ENCODE measurements at regions not wholly inside any gene's neighbourhood (a gene's known extent, or its start where the extent isn't known, plus 50 kb on each side); places are given as distances from the start of the nearest gene placed in this dataset.
"Not testable (repeated sequence)": the region's sequence is repeated elsewhere in the genome, so short reads cannot be mapped to it uniquely, and the experiment has no call there.

DNA sequence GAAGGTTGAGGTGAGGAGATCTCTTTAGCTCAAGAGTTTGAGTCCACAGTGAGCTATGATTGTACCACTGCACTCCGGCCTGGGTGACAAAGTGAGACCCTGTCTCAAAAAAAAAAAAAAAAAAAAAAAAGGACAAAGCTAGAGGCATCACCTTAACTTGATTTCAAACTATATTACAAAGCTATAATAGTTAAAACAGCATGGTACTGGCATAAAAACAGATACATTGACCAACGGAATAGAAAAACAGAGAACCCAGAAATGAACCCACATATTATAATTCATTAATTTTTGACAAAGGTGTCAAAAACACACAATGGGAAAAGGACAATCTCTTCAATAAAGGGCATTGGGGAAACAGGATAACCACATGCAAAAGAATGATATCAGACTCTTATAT is 50.8 kb upstream of the MBOAT1 start:
- DNase-seq (ENCODE audit: low spot score) = no peak

DNA sequence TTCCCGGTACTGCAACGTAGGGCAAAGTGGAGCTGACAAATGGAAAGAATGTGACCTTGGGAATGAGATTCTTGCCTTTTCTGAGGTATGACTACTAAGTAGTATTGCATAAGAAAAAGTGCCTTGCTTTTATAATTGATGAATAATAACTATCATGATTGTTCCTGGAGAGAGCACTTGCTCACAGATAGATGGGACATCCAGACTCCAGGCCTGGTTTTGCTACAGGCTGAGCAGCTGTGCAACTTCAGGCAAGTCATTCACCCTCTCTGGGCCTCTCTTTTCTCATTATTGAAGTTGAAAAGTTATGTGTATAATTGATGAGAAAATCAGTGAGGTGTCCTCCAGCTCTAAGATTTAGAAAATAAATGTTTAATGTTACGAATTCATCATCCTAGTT is 53.6 kb upstream of the MBOAT1 start:
- DNase-seq (ENCODE audit: low spot score) = no peak

DNA sequence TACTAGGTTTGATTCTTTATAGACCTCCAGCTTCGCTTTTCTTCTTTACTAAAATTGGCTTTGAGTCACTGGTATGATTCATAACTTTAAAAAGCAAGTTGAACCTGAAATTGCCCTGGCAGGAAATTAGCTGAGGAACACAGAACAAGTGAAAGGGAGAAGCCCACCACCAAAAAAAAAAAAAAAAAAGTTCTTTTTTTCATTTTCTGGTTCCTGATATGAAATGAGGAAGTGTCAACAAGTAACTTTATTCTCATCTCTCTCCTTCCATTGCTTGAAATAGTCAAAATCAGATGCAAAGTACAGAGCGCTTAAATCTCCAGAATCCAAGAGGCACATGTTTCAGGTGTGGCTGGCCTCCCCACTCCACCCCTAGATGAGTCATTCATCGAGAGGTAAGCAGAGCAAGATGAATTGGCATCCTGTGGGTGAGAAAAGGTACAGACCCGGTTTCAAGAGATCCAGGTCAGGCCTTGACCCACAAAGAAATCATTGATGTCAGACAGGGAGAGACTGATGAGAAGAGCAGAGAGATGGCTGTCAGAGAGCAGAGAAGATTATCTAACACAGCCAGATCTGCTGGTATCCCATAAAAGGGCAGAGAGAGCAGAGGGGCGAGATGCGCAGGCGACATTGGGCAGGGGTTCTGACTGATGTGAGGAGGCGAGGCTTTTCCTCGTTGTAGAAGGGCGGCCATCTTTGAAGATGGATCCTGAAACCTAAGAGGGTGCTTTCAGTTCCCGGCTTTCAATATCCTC is 54.8 kb upstream of the MBOAT1 start:
- DNase-seq (ENCODE audit: low spot score) = no peak

DNA sequence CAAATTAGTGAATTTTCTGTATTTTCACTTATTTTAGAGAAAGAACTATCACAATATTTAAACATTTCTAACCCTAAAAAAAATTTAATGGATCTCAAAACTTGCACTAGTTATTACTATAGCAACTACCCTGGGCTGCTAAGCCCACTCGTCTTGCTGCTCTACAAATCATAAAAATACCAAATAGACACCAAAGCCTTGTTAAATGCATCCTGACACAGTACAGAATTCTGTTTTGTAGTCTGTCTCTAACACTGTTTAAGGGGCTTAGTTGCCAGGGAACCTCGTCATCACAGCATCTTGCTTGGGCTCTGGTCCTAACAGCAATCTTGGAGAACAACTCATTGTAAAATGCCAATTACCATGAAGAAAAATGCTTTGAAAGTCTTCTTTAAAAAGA is 56.9 kb upstream of the MBOAT1 start:
- no peak for DNase-seq (ENCODE audit: low spot score)

DNA sequence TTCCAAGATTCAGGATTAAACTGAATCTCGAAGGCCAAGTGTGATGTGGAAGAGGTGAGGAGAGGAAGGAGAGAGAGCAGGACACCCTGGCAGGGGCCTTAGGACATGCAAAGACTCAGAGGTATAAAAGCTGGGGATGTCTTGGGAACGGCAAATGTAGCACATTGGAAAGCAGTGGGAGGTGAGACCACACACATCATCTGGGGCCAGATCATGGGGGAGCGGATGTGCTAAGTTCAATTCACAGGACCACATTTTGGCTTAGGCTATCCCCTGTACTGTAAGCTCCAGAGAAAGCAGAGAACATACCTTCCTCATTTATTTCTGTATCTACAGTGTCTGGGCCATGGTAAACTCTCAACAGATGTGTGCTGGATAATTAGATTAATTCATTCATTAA is 59.5 kb upstream of the MBOAT1 start:
- DNase-seq (ENCODE audit: low spot score) = no peak

DNA sequence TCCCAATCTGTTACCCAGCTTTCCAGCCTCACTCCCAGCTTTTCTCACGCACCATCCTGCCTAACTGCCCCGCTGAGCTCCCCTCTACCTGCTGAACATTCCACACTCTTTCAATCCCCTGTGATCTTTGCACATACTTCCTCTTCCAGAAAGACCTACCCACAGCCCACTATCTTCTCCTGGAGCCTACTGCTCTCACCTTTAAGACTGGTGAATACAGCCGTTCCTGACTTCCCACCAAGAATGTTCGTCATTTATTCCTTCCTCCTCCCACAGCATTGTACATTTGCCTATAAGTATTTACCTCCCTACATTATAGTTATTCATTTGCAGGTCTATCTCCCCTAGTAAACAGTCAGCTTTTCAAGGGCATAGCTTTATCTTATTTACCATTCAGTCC is 61.9 kb upstream of the MBOAT1 start:
- no peak for DNase-seq (ENCODE audit: low spot score)

DNA sequence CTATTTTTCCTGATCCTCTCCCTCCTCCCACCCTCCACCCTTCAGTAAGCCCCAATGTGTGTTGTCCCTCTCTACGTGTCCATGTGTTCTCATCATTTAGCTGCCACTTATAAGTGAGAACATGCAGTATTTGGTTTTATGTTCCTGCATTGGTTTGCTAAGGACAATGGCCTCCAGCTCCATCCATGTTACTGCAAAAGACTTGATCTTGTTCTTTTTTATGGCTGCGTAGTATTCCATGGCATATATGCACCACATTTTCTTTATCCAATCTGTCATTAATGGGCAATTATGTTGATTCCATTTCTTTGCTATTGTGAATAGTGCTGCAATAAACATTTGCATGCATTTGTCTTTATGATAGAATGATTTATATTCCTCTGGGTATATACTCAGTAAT is 63.6 kb upstream of the MBOAT1 start:
- DNase-seq (ENCODE audit: low spot score) = not testable (repeated sequence)

DNA sequence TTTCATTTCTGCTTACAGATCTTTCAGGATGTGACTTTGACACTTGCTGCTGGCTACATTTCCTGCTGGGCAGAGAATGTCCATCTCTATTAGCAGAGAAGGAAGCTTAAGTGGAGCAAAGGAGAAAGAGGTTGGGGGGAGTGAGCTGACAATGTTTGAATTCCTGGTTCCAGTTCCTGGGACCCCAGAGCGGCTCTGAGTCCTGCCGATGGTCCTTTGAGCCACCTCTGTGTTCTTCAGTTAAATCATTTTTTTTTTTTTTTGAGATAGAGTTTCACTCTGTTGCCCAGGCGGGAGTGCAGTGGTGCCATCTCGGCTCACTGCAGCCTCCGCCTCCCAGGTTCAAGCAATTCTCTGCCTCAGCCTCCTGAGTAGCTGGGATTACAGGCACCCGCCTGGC is 65.5 kb upstream of the MBOAT1 start:
- DNase-seq (ENCODE audit: low spot score) = not testable (repeated sequence)

DNA sequence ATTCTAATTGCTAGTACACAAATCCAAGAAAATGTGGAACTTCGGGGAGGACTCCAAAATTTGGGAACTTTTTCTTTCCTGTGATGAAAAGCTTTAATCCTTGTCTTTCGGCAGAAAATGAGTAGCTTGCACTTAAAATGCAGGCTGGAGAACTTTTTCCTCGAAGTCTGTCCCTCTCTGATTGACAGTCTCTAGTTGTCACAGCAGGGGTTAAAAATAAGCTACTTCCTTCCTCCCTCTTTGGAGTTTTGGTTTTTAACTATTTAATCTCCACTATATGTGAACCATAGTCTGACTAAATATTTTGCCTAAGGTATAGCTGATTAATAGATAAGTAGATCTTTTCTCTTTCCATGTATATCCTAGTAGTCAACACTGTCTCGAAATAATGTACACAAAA is 66.8 kb upstream of the MBOAT1 start:
- DNase-seq (ENCODE audit: low spot score) = no peak

DNA sequence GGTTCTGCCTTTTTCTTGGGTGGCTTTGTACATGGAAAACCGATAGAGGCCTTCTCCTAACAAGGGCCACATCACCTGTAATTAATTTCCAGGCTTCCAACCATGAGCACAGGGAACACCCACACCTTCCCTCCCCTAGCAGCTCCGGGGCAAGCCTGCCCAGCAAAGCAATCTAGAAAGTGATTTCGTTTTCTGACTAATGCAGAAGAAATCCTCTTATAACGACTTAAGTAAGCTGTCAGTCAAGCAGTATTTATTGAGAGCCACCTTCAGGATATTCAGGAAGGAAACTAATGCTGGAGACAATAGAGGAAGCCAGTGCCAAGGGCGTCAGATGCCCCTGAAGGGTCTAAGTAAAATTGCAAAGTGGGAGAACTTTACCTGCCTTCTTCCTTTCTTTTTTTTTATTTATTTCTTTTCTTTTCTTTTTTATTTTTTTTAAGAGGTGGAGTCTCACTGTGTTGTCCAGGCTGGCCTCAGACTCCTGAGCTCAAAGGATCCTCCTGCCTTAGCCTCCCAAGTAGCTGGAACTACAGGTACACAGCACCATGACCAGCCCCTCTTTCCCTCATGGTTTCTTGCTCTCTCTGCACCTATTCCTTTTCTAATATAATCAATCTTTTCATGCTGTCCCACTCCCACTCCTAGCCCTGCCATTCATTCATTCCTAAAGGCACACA is 67.5 kb upstream of the MBOAT1 start:
- no peak for DNase-seq (ENCODE audit: low spot score)

DNA sequence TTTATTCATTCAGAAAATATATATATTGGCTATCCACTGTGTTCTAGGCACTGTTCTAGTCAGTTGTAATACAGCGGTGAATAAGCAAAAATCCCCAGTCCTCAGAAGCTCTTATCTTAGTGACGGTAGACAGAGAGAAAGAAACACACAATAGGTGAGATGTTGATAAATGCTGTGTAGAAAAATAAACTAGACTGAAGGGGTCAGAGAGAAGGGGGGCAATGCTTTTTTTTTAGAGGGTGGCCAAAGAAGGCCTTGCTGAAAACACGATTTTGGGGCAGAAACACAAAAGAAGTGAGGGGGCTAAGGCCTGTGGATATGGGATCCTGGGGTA is 68.0 kb upstream of the MBOAT1 start:
- no peak for DNase-seq (ENCODE audit: low spot score)

DNA sequence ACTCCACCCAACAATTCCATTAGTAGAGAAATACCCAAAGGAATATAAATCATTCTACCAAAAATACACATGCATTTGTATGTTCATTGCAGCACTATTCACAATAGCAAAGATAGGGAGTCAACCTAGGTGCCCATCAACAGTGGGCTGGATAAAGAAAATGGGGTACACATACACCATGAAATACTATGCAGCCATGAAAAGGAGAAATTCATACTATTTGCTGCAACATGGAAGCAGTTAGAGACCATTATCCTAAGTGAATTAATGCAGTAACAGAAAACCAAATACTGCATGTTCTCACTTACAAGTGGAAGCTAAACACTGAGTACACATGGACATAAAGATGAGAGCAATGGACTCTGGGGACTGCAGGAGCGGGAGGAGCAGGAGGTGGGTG is 72.4 kb upstream of the MBOAT1 start:
- no peak for DNase-seq (ENCODE audit: low spot score)

DNA sequence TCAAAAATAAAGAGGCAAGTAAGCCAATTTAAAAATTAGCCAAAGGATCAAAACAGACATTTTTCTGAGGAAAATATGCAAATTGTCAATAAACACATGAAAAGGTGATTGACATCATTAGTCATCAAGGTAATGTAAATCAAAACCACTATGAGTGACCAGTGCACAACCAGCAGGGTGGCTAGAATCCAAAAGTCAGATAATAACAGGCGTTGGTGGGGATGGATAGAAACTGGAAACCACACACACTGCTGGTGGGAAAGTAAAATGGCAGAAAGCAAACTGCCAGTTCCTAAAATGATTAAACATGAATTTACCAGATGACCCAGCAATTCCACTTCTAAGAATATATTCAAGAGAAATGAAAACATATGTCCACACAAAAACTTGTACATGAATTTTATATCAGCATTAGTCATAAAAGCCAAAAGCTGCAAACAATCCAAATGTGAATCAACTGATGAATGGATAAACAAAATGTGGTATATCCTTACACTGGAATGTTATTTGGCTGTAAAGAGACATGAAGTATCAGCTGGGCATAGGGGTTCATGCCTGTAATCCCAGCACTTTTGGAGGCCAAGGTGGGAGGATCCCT is 74.8 kb upstream of the MBOAT1 start:
- no peak for DNase-seq (ENCODE audit: low spot score)

DNA sequence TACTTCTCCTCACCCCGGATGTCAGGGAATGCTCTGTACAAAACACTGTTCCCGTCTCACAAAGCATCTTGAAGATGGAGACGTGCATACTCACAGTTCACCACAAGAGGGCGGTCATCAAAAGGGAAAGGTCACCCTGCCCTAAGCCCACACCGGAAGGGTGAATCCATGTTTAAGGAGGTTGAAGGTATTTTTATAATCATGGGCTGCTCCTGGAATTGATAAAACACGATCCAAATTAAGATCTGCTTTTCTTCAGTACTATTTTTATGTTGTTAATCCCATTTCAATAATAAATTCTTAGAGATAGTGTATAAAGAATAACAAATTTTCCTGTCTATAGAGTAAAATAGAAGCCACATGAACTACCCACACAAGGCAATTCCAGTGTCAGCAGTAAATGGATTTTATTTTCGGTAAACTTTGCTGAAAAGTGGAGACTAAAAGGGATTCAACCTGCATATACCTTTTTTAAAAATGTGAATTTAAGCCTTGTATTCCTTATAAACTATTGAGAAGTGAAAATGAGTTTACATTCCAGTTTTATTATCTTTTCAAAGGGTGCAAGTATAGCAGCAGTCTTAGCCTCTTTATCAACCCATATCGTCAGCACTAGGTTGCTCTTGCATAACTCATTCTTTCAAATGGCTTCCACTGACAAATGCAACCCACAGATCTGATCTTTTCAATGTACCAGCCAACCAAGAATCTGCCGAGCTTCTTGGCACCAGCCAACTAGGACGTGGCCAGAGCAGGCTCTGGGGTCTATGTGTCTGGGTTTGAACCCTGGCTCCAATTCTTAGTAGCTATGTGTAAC is 79.7 kb upstream of the MBOAT1 start:
- peak; percentile 68 for DNase-seq (ENCODE audit: low spot score)

DNA sequence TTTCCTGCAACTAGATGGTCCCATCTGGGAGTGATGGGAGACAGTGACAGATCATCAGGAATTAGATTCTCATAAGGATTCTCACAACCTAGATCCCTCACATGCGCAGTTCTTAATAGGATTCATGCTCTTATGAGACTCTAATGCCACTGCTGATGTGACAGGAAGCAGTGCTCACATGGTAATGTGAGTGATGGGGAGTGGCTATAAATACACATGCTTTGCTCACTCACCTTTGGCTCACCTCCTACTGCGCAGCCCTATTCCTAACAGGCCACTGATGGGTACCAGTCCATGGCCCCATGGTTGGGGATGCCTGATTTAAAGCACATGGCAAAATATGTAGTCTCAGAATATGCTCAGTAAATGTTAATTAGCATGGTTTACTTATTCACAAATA is 80.6 kb upstream of the MBOAT1 start:
- no peak for DNase-seq (ENCODE audit: low spot score)

DNA sequence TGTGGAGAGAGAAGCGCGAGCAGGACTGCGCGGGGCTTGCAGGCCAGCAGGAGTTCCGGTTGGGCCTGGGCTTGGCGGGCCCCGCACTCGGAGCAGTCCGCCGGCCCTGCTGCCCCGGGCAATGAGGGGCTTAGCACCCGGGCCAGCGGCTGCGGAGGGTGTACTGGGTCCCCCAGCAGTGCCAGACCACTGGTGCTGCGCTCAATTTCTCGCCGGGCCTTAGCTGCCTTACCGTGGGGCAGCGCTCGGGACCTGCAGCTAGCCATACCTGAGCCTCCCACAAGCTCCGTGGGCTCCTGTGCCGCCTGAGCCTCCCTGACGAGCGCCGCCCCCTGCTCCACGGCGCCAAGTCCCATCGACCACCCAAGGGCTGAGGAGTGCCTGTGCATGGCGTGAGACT is 89.0 kb upstream of the MBOAT1 start:
- no peak for DNase-seq (ENCODE audit: low spot score)

DNA sequence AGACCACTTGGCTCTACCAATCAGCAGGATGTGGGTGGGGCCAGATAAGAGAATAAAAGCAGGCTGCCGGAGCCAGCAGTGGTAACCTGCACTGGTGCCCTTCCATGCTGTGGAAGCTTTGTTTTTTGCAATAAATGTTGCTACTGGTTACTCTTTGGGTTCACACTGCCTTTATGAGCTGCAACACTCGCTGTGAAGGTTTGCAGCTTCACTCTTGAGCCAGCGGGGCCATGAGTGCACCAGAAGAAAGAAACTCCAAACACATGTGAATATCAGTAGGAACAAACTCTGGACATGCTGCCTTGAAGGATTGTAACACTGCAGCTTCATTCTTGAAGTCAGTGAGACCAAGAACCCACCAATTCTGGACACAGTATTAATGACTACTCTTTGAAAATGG is 89.9 kb upstream of the MBOAT1 start:
- no peak for DNase-seq (ENCODE audit: low spot score)

DNA sequence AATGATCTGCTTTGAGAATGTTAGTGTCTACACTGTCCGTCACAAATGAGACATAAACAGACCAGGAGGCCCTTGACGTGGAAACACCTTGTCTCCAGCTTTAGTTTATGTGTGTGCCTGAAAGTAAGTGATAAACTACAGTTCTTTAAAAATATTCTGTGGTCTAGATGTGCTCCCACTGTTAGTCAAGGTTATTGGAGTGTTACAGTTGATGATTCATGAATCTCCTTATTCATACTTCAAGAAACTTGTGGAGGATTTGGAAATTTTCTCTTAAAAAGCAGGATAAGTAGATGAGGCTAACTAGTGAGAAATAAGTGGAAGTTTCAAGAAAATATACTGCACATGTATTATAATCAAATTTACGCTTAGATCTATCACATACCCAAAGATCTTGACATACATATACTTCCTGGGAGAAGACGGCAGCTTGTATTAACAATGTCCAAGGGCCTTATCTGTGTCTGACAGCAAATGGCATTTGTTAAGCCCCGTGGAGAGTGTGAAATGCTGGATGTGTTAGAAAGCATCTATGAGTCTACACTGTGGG is 90.5 kb upstream of the MBOAT1 start:
- no peak for DNase-seq (ENCODE audit: low spot score)

DNA sequence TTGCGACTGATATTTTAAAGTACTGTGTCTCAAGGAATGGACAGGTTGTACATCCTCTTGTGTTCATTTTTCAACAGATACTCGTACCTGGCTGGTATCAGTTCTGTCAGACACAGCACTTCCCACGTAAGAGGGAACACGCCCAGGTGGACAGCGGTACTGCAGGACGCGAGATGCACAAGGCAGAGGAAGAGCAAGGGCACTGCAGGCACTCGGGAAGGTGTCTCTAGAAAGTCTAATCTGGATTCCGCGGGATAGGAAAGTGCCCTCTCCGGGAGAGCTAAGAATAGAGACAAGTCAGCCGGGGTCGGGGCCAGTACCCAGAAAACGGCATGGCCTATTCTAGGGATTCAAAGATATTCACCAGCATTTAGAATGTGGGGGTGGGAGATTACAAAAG is 94.2 kb upstream of the MBOAT1 start:
- no peak for DNase-seq (ENCODE audit: low spot score)

DNA sequence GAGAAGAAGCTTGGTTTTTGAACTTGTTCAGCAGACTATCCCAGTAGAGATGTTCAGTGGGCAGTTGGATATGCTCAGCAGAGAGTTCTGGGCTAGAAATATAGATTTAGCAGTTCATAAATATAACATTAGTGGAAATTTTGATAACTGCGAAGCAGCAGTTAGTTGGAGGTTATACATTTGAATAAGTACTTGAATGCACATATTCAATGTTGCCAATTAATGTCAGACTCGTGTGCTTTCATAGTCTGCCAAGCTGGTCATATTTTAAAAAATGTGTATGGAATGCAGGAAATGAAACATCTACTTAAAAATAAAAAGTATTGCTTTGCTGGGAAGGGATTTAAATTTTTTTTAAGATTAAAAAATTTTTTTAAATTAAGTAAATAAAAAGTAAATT is 92.5 kb upstream of the E2F3 start:
- no peak for DNase-seq (ENCODE audit: low spot score)

DNA sequence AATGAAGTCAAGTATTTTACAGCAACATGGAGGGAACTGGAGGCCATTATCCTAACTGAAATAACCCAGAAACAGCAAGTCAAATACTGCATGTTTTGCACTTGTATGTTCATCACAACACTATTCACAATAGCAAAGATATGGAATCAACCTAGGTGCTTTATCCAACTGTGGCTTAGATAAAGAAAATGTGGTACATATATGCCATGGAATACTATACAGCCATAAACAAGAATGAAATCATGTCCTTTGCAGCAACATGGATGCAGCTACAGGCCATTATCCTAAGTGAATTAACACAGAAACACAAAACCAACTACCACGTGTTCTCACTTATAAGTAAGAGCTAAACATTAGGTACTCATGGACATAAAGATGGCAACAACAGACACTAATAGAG is 91.5 kb upstream of the E2F3 start:
- no peak for DNase-seq (ENCODE audit: low spot score)

DNA sequence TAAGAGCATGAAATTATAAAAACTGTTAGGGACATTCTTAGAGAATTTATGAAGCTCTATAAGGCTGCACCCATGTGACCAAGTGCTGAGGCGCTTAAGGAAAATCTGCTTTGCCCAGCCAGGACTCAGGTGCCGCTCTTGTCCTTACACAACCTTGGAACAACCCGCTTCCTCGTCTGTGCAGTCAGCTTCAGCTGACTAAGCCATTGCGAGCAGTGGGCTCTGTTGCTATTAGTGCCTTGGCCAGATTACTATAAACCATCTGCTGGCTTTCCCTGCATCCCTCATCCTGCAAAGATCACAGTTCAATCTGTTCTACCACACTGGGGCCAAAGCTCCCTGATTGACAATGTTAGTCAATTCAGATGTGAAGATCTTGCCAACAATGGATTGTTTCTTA is 89.1 kb upstream of the E2F3 start:
- DNase-seq (ENCODE audit: low spot score) = no peak

DNA sequence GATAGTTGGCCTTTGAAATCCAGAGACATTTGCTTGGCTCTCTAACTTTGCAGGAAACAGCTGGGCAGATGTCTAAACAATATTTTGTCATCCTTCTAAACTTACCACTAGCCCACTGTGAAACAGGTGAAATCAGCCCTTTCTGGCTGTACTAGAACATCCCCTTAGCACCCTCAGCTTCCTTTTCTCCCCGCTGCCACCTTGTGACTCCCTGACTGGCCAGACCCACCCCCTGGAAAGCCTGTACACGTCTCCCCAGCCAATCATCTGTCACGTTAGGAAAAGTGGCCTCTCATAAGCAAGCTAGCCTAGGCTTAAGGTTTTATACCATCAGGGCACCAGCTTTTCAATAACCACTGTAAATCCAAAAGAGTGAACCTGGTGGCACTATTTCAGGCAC is 88.6 kb upstream of the E2F3 start:
- no peak for DNase-seq (ENCODE audit: low spot score)
